ENCODE measurements at regions not wholly inside any gene's neighbourhood (a gene's known extent, or its start where the extent isn't known, plus 50 kb on each side); places are given as distances from the start of the nearest gene placed in this dataset.

GRCh38 chr6:93136111-93136510 is 283.2 kb downstream of the EPHA7 start:
- no peak for ATAC-seq
- TF ChIP-seq EP300 (IDR thresholded peaks at IDR 0.05; ENCODE audit: borderline replicate concordance in 1 of 2, control insufficient read depth in 1 of 2, low read depth in 2 of 2, low read length in 2 of 2): no peak
- TF ChIP-seq RELB (IDR thresholded peaks at IDR 0.05; ENCODE audit: low read depth): no peak
- no peak for TF ChIP-seq HCFC1 (IDR thresholded peaks at IDR 0.05; ENCODE audit: low read length)
- TF ChIP-seq, protein P1, sequence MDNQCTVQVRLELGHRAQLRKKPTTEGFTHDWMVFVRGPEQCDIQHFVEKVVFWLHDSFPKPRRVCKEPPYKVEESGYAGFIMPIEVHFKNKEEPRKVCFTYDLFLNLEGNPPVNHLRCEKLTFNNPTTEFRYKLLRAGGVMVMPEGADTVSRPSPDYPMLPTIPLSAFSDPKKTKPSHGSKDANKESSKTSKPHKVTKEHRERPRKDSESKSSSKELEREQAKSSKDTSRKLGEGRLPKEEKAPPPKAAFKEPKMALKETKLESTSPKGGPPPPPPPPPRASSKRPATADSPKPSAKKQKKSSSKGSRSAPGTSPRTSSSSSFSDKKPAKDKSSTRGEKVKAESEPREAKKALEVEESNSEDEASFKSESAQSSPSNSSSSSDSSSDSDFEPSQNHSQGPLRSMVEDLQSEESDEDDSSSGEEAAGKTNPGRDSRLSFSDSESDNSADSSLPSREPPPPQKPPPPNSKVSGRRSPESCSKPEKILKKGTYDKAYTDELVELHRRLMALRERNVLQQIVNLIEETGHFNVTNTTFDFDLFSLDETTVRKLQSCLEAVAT (IDR thresholded peaks at IDR 0.05): no peak
- TF ChIP-seq ATF2 (IDR thresholded peaks at IDR 0.05; ENCODE audit: low read length): no peak
- no peak for TF ChIP-seq SMARCA5 (IDR thresholded peaks at IDR 0.05)
- no peak for TF ChIP-seq TBL1XR1 (IDR thresholded peaks at IDR 0.05; ENCODE audit: low read depth, low read length)
- no peak for TF ChIP-seq IKZF1 (conservative IDR thresholded peaks at IDR 0.05)
- TF ChIP-seq BACH1 (IDR thresholded peaks at IDR 0.05; ENCODE audit: borderline replicate concordance): no peak
- no peak for TF ChIP-seq E2F8 (IDR thresholded peaks at IDR 0.05; ENCODE audit: low read depth, partially characterized antibody)
- no peak for TF ChIP-seq NFYA (IDR thresholded peaks at IDR 0.05; ENCODE audit: borderline replicate concordance, low read depth, low read length)
- TF ChIP-seq IKZF2 (IDR thresholded peaks at IDR 0.05): no peak
- TF ChIP-seq ZBTB4 (CRISPR knock-in tag; IDR thresholded peaks at IDR 0.05): no peak
- no peak for TF ChIP-seq JUNB (IDR thresholded peaks at IDR 0.05)

More at GRCh38 chr6:93136111-93136510, 283.2 kb downstream of the EPHA7 start:
- DNase-seq (ENCODE audit: low read depth, low spot score) (no peak), FAIRE-seq (no peak)
- H4K20me1 ChIP-seq (ENCODE audit: control insufficient read depth, insufficient read depth): no peaks in the 10 kb centered on the region
- CTCF ChIA-PET: no interaction called here
- no TSS peak for BruUV-seq (replicated peaks)
- H3K36me3 ChIP-seq (ENCODE audit: control insufficient read depth in 2 of 2, insufficient read depth in 2 of 2, low read length in 1 of 2): no peaks in the 10 kb centered on the region
- POLR2A ChIA-PET: interaction anchor here (1.4 kb wide), 1 partner anchor 9 kb away, joined by 3 read pairs; no protein-coding TSS in a partner anchor
- H3K4me1 ChIP-seq (ENCODE audit: control insufficient read depth, insufficient read depth, low read length): no peaks in the 10 kb centered on the region
- in situ Hi-C loops (cut with MboI): no loop called here
- H2AFZ ChIP-seq (ENCODE audit: control insufficient read depth, low read depth, low read length): no peak overlapping the region
- intact Hi-C loops (cut with micrococcal nuclease; ENCODE audit: unreplicated experiment): no loop called here
- H3K9me3 ChIP-seq (replicated peaks; ENCODE audit: control insufficient read depth, insufficient read depth, low read length): no peaks in the 10 kb centered on the region
- 21% methylated on average over 2 of the region's 2 CpGs for WGBS (ENCODE audit: insufficient coverage, insufficient replicate concordance, low lambda C conversion rate, missing lambda C conversion rate)
- H3K4me2 ChIP-seq (ENCODE audit: control insufficient read depth, insufficient read depth): no peak overlapping the region
- no peak overlapping the region for H3K4me3 ChIP-seq
- SMC1A ChIA-PET (ENCODE audit: uncharacterized antibody, unreplicated experiment): interaction anchor here (1.4 to 1.5 kb wide), 2 partner anchors 10 to 41 kb away, joined by 3 to 4 read pairs; no protein-coding TSS in a partner anchor
- RAD21 ChIA-PET (ENCODE audit: unreplicated experiment): no interaction called here
- H3K27me3 ChIP-seq (replicated peaks in 1 of 2; ENCODE audit: control insufficient read depth in 2 of 2, insufficient read depth in 2 of 2, low read length in 1 of 2): no peaks in the 10 kb centered on the region
- H3K79me2 ChIP-seq (ENCODE audit: control insufficient read depth, insufficient read depth, low read length): no peaks in the 10 kb centered on the region
- no peak overlapping the region for H3K9ac ChIP-seq (ENCODE audit: control insufficient read depth, insufficient read depth, low read length)
- H3K27ac ChIP-seq (ENCODE audit: control insufficient read depth, insufficient read depth): no peak overlapping the region

Data from GM12878 (cell line).